ENCODE measurements at regions not wholly inside any gene's neighbourhood (a gene's known extent, or its start where the extent isn't known, plus 50 kb on each side); places are given as distances from the start of the nearest gene placed in this dataset.

- no peak for DNase-seq
These were observed 196.8 kb upstream of the RPS6KA3 start for GRCh38 chrX:20463296-20464075.

- no peak for DNase-seq
These were observed 194.9 kb upstream of the RPS6KA3 start for GRCh38 chrX:20461576-20461975.

GRCh38 chrX:20461002-20461401 is 194.3 kb upstream of the RPS6KA3 start:
- DNase-seq = no peak

- no peak for DNase-seq
These were observed 193.0 kb upstream of the RPS6KA3 start for GRCh38 chrX:20459410-20460350.

- no peak for DNase-seq
These were observed 190.3 kb upstream of the RPS6KA3 start for GRCh38 chrX:20456971-20457370.

GRCh38 chrX:20455001-20455400 is 188.3 kb upstream of the RPS6KA3 start:
- DNase-seq = no peak

GRCh38 chrX:20454117-20454516 is 187.4 kb upstream of the RPS6KA3 start:
- DNase-seq = no peak

- DNase-seq = no peak
These were observed 185.8 kb upstream of the RPS6KA3 start for GRCh38 chrX:20452487-20452886.

GRCh38 chrX:20451929-20452328 is 185.2 kb upstream of the RPS6KA3 start:
- peak in 1 of 2 experiments; percentile 33 for DNase-seq

- DNase-seq = no peak
These were observed 178.4 kb upstream of the RPS6KA3 start for GRCh38 chrX:20445109-20445508.

- no peak for DNase-seq
These were observed 175.9 kb upstream of the RPS6KA3 start for GRCh38 chrX:20442597-20442996.

- DNase-seq = no peak
These were observed 174.4 kb upstream of the RPS6KA3 start for GRCh38 chrX:20441123-20441522.

GRCh38 chrX:20438871-20439526 is 172.3 kb upstream of the RPS6KA3 start:
- no peak for DNase-seq

- no peak for DNase-seq
These were observed 171.0 kb upstream of the RPS6KA3 start for GRCh38 chrX:20437683-20438082.

GRCh38 chrX:20435913-20436312 is 169.2 kb upstream of the RPS6KA3 start:
- no peak for DNase-seq

GRCh38 chrX:20434986-20435385 is 168.3 kb upstream of the RPS6KA3 start:
- DNase-seq = no peak

- no peak for DNase-seq
These were observed 166.7 kb upstream of the RPS6KA3 start for GRCh38 chrX:20433388-20433775.

- DNase-seq = no peak
These were observed 166.2 kb upstream of the RPS6KA3 start for GRCh38 chrX:20432746-20433387.

GRCh38 chrX:20432048-20432447 is 165.3 kb upstream of the RPS6KA3 start:
- no peak for DNase-seq

- no peak for DNase-seq
These were observed 164.8 kb upstream of the RPS6KA3 start for GRCh38 chrX:20431486-20431885.

- DNase-seq = no peak
These were observed 160.6 kb upstream of the RPS6KA3 start for GRCh38 chrX:20427173-20427770.

GRCh38 chrX:20421697-20422096 is 155.0 kb upstream of the RPS6KA3 start:
- DNase-seq = no peak

Data from cerebellar nuclear complex (tissue), 1 donor.